Heart right ventricle (tissue), 16 donors: ENCODE measurements at regions not wholly inside any gene's neighbourhood (a gene's known extent, or its start where the extent isn't known, plus 50 kb on each side); places are given as distances from the start of the nearest gene placed in this dataset.

Experiments used
- ATAC-seq, 8 donors: fragments of 200-7000 bp; cut with Tn5 transposase; one replicate each; pipeline ENCODE4 v1.9.1; 2020; ENCODE audit warnings: mild to moderate bottlenecking in 8 of 8, moderate library complexity in 8 of 8, moderate number of reproducible peaks in 1 of 8
- DNase-seq, 2 donors: peaks; one replicate each; pipeline ENCODE4 v3.0.0-alpha.2; 2020
- H3K27ac ChIP-seq, 10 donors: fragments of 200-600 bp; sonication (generic) in 2 of 10; one replicate each; pipeline versions ENCODE4 v1.5.0 to v1.8.0; 2020 to 2022; ENCODE audit warnings: mild to moderate bottlenecking in 3 of 10
- H3K27me3 ChIP-seq, 7 donors: fragments of 200-600 bp; one replicate each; pipeline ENCODE4 v1.8.0; 2021 to 2022; ENCODE audit warnings: mild to moderate bottlenecking in 2 of 7
- H3K36me3 ChIP-seq, 9 donors: fragments of 200-600 bp; sonication (generic) in 1 of 9; one replicate each; pipeline versions ENCODE4 v1.5.0 to v1.8.0; 2020 to 2022; ENCODE audit warnings: mild to moderate bottlenecking in 2 of 9
- H3K4me1 ChIP-seq, 9 donors: fragments of 200-600 bp; sonication (generic) in 1 of 9; one replicate each; pipeline versions ENCODE4 v1.5.0 to v1.8.0; 2020 to 2022; ENCODE audit warnings: mild to moderate bottlenecking in 4 of 9
- H3K4me3 ChIP-seq, 10 donors: fragments of 200-600 bp; sonication (generic) in 2 of 10; one replicate each; pipeline versions ENCODE4 v1.5.0 to v1.8.0; 2020 to 2022; ENCODE audit warnings: mild to moderate bottlenecking in 7 of 10, moderate library complexity in 2 of 10
- H3K9me3 ChIP-seq, 11 donors: fragments of 200-600 bp in 10 of 11; sonication (generic) in 2 of 11; one replicate each; pipeline versions ENCODE4 v1.5.0 to v1.8.0; 2013 to 2022; ENCODE audit warnings: mild to moderate bottlenecking in 2 of 11, control low read depth in 1 of 11, moderate library complexity in 1 of 11
- WGBS, 2 donors: extraction: QIAGEN DNeasy Blood & Tissue Kit; methylation state at CpG; one replicate each; pipeline ENCODE4 v1.1.7; 2013; ENCODE audit warnings: inconsistent platforms in 1 of 2; 5-methylcytosine and 5-hydroxymethylcytosine counted together
- intact Hi-C, 10 donors: fragments of 100-400 bp; cut with DNase I; formaldehyde crosslinking; loops; one replicate each; pipeline versions ENCODE4 v1.11.1 to v1.14.2; 2022
- TF ChIP-seq, protein P1 (sequence below), 9 donors: fragments of 200-600 bp; sonication (generic) in 2 of 9; IDR thresholded peaks; one replicate each; pipeline versions ENCODE4 v1.5.0 to v1.8.0; 2021 to 2022; ENCODE audit warnings: antibody characterized with exemption in 9 of 9, mild to moderate bottlenecking in 5 of 9, moderate library complexity in 1 of 9
- donor health status: Arrhythmogenic right ventricular cardiomyopathy.
- donor health status: ischemic (EF 13 %, LVEDD 7.1; RV severe dilation, severe dysfunction).
- donor health status: healthy with polysubstance abuse.
- donor health status: DM: no; HTN: yes; CAD: no.
- donor health status: DM: no; HTN: no; CAD: no.
- donor health status: ischemic (EF 25% LVEDD 6.9; RV normal size, moderate dysfunction).
- donor health status: ischemic (EF 25% LVEDD 5.7; RV mildly dilated, moderate dysfunction).
- donor health status: healthy.
- donor health status: DM: yes; HTN: yes; CAD: no.
- donor health status: Ischemic cardiomyopathy.
- donor health status: ischemic (EF 35%, LVEDD 5.7; RV mildly dilated, moderate dysfunction).
- donor health status: nonischemic (EF 11% LVEDD 7.7; RV severe dilation, severe dysfunction).
- donor health status: DM: yes; HTN: yes; CAD: no.
- donor health status: PGD.
- donor health status: ischemic (EF 29% LVEDD 5.4; RV normal size, mild dysfunction).
- donor health status: nonischemic (EF 23%, LVEDD 6.1; RV moderate dilation, normal function).

- Histone ChIP-seq H3K4me3 (no peak overlapping the region), H3K27ac (no peak overlapping the region), H3K9me3 (peaks cover 0 to 21% (median 6%) of the 10 kb centered on the region in 11 donors), H3K4me1 (no peaks in the 10 kb centered on the region), H3K27me3 (peaks cover 0 to 11% (median 0%) of the 10 kb centered on the region in 7 donors), H3K36me3 (no peaks in the 10 kb centered on the region)
- intact Hi-C loops: no loop called here
- ATAC-seq (no peak), DNase-seq (no peak)
- TF ChIP-seq, protein P1, sequence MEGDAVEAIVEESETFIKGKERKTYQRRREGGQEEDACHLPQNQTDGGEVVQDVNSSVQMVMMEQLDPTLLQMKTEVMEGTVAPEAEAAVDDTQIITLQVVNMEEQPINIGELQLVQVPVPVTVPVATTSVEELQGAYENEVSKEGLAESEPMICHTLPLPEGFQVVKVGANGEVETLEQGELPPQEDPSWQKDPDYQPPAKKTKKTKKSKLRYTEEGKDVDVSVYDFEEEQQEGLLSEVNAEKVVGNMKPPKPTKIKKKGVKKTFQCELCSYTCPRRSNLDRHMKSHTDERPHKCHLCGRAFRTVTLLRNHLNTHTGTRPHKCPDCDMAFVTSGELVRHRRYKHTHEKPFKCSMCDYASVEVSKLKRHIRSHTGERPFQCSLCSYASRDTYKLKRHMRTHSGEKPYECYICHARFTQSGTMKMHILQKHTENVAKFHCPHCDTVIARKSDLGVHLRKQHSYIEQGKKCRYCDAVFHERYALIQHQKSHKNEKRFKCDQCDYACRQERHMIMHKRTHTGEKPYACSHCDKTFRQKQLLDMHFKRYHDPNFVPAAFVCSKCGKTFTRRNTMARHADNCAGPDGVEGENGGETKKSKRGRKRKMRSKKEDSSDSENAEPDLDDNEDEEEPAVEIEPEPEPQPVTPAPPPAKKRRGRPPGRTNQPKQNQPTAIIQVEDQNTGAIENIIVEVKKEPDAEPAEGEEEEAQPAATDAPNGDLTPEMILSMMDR (IDR thresholded peaks at IDR 0.05): no peak
- WGBS, 2 donors: 87 to 92% methylated on average over 6 of the region's 6 CpGs
Observed at GRCh38 chr1:38198099-38198498, 151.5 kb upstream of the POU3F1 start.

- Histone ChIP-seq H3K36me3 (no peaks in the 10 kb centered on the region), H3K27me3 (peaks cover 0 to 9% (median 0%) of the 10 kb centered on the region in 7 donors), H3K4me1 (no peaks in the 10 kb centered on the region), H3K27ac (no peak overlapping the region), H3K9me3 (peaks cover 0 to 21% (median 6%) of the 10 kb centered on the region in 11 donors), H3K4me3 (no peak overlapping the region)
- 75 to 79% methylated on average over 14 of the region's 14 CpGs for WGBS, 2 donors
- DNase-seq: no peak
- TF ChIP-seq, protein P1 (IDR thresholded peaks at IDR 0.05): no peak
- intact Hi-C loops: no loop called here
- no peak for ATAC-seq
Observed at GRCh38 chr1:38197312-38198061, 150.9 kb upstream of the POU3F1 start.

- intact Hi-C loops: no loop called here
- DNase-seq: no peak
- peaks cover 0 to 5% (median 0%) of the 10 kb centered on the region in 11 donors for H3K9me3 ChIP-seq
- no peak overlapping the region for H3K4me3 ChIP-seq
- 56 to 64% methylated on average over 6 of the region's 6 CpGs for WGBS, 2 donors
- no peak overlapping the region for H3K27ac ChIP-seq
- TF ChIP-seq, protein P1 (IDR thresholded peaks at IDR 0.05): no peak
- no peaks in the 10 kb centered on the region for H3K4me1 ChIP-seq
- H3K27me3 ChIP-seq: peaks cover 0 to 16% (median 10%) of the 10 kb centered on the region in 7 donors
- ATAC-seq: no peak
- H3K36me3 ChIP-seq: no peaks in the 10 kb centered on the region
Observed at GRCh38 chr1:38194472-38194871, 147.9 kb upstream of the POU3F1 start.

DNA sequence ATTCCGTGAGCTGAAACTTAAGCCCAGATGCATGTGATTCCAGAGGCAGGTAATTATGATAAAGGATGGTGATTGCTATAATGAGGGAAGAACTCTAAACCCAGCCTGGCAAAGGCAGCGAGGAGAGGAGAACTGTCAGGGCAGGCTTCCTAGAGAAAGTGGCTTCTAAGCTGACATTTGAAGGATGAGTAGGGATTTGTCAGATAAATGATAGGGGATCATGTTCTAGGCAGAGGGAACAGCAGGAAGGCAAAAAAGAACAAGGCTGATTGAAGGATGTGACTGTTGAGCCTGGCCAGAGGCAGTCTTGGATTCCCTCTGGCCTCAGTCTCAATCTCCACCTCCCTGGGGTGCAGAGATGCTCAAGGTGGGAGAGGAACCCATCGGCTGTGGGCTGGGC lies 146.4 kb upstream of the POU3F1 start:
- Histone ChIP-seq H3K27ac (no peak overlapping the region), H3K4me3 (no peak overlapping the region), H3K9me3 (peaks cover 0 to 6% (median 0%) of the 10 kb centered on the region in 11 donors), H3K27me3 (peaks cover 0 to 28% (median 10%) of the 10 kb centered on the region in 7 donors), H3K4me1 (no peaks in the 10 kb centered on the region), H3K36me3 (no peaks in the 10 kb centered on the region)
- TF ChIP-seq, protein P1 (IDR thresholded peaks at IDR 0.05): no peak
- ATAC-seq (no peak), DNase-seq (no peak)
- intact Hi-C loops: no loop called here
- WGBS, 2 donors: 59 to 67% methylated on average over 3 of the region's 3 CpGs
